ENCODE measurements at regions not wholly inside any gene's neighbourhood (a gene's known extent, or its start where the extent isn't known, plus 50 kb on each side); places are given as distances from the start of the nearest gene placed in this dataset.

GRCh38 chr4:82017680-82018079 lies 356.1 kb downstream of the HNRNPD start:
- H3K4me3 ChIP-seq, result no peak overlapping the region
- H3K36me3 ChIP-seq (replicated peaks in 1 of 2), result no peaks in the 10 kb centered on the region
- 52 to 71% (median 55%) methylated on average over 2 of the region's 2 CpGs for WGBS, 4 donors
- no peaks in the 10 kb centered on the region for H3K27me3 ChIP-seq
- DNase-seq, result peak in 2 of 7 donors; percentile 1 to 16
- H3K9me3 ChIP-seq (replicated peaks in 1 of 3), result peaks cover 0 to 5% (median 0%) of the 10 kb centered on the region in 3 donors
- TF ChIP-seq POLR2A (IDR thresholded peaks at IDR 0.05), result no peak
- TF ChIP-seq CTCF (IDR thresholded peaks at IDR 0.05), result no peak
- H3K4me1 ChIP-seq (replicated peaks in 1 of 2), result no peaks in the 10 kb centered on the region
- H3K27ac ChIP-seq, result no peak overlapping the region
- intact Hi-C loops (cut with DNase I), result no loop called here

- TF ChIP-seq CTCF (IDR thresholded peaks at IDR 0.05) (no peak), POLR2A (IDR thresholded peaks at IDR 0.05) (no peak)
- H3K27me3 ChIP-seq, result no peaks in the 10 kb centered on the region
These were observed 368.6 kb downstream of the HNRNPD start for GRCh38 chr4:82005158-82005557.

GRCh38 chr4:81997313-81997712 lies 376.5 kb downstream of the HNRNPD start:
- Histone ChIP-seq H3K4me3 (no peak overlapping the region), H3K27ac (no peak overlapping the region), H3K4me1 (replicated peaks in 1 of 2) (no peaks in the 10 kb centered on the region), H3K27me3 (no peaks in the 10 kb centered on the region), H3K36me3 (replicated peaks in 1 of 2) (no peaks in the 10 kb centered on the region), H3K9me3 (replicated peaks in 1 of 3) (no peaks in the 10 kb centered on the region)
- intact Hi-C loops (cut with DNase I), result no loop called here
- no peak for TF ChIP-seq POLR2A (IDR thresholded peaks at IDR 0.05)
- TF ChIP-seq CTCF (IDR thresholded peaks at IDR 0.05), result no peak
- DNase-seq, result no peak
- 79 to 84% (median 82%) methylated on average over 2 of the region's 2 CpGs for WGBS, 4 donors

More at GRCh38 chr4:82005158-82005557, 368.6 kb downstream of the HNRNPD start:
- H3K27ac ChIP-seq, result no peak overlapping the region
- no peaks in the 10 kb centered on the region for H3K4me1 ChIP-seq (replicated peaks in 1 of 2)
- intact Hi-C loops (cut with DNase I), result no loop called here
- WGBS, 4 donors, result 24 to 36% (median 32%) methylated on average over 1 of the region's 1 CpG
- DNase-seq, result no peak
- no peak overlapping the region for H3K4me3 ChIP-seq
- H3K36me3 ChIP-seq (replicated peaks in 1 of 2), result no peaks in the 10 kb centered on the region
- H3K9me3 ChIP-seq (replicated peaks in 1 of 3), result no peaks in the 10 kb centered on the region

GRCh38 chr4:81990898-81991297 lies 382.9 kb downstream of the HNRNPD start:
- Histone ChIP-seq H3K27ac (no peak overlapping the region), H3K9me3 (replicated peaks in 1 of 3) (no peaks in the 10 kb centered on the region), H3K27me3 (no peaks in the 10 kb centered on the region), H3K4me3 (no peak overlapping the region), H3K36me3 (replicated peaks in 1 of 2) (no peaks in the 10 kb centered on the region), H3K4me1 (replicated peaks in 1 of 2) (no peaks in the 10 kb centered on the region)
- 33 to 39% (median 34%) methylated on average over 1 of the region's 1 CpG for WGBS, 4 donors
- no peak for DNase-seq
- no peak for TF ChIP-seq POLR2A (IDR thresholded peaks at IDR 0.05)
- TF ChIP-seq CTCF (IDR thresholded peaks at IDR 0.05), result no peak
- intact Hi-C loops (cut with DNase I), result no loop called here
